Stimulated activated naive B cell treated with anti-CD40 and anti-IgM and Interleukin-4, amounts not matched to agents 10 μg/mL and 1 μg/mL and 100 μg/mL, for 72 hours (primary cell): ENCODE measurements at regions not wholly inside any gene's neighbourhood (a gene's known extent, or its start where the extent isn't known, plus 50 kb on each side); places are given as distances from the start of the nearest gene placed in this dataset.
"Not testable (repeated sequence)": the region's sequence is repeated elsewhere in the genome, so short reads cannot be mapped to it uniquely, and the experiment has no call there.

Experiments used
- ATAC-seq, 2 donors: fragments of 150-1000 bp; cut with Tn5 transposase; replicated peaks; 2 replicates each; pipeline ENCODE4 v1.10.0; 2021; ENCODE audit warnings: moderate library complexity in 1 of 2
- DNase-seq: peaks from one replicate; pipeline ENCODE4 v3.0.0; 2021
- H3K27ac Mint-ChIP-seq: one replicate; pipeline ENCODE4 v1.8.0; 2022; ENCODE audit warnings: mild to moderate bottlenecking, mixed read lengths
- H3K27me3 Mint-ChIP-seq, 2 donors: one replicate each; pipeline ENCODE4 v1.8.0; 2022; ENCODE audit warnings: mixed read lengths in 2 of 2
- H3K36me3 Mint-ChIP-seq, 2 donors: one replicate each; pipeline ENCODE4 v1.8.0; 2022; ENCODE audit warnings: mixed read lengths in 2 of 2, mild to moderate bottlenecking in 1 of 2
- H3K4me1 Mint-ChIP-seq, 2 donors: one replicate each; pipeline ENCODE4 v1.8.0; 2022; ENCODE audit warnings: mixed read lengths in 2 of 2, mild to moderate bottlenecking in 1 of 2
- H3K4me3 Mint-ChIP-seq, 2 donors: one replicate each; pipeline ENCODE4 v1.8.0; 2022; ENCODE audit warnings: mild to moderate bottlenecking in 2 of 2, mixed read lengths in 2 of 2, moderate library complexity in 1 of 2
- H3K9me3 Mint-ChIP-seq, 2 donors: one replicate each; pipeline ENCODE4 v1.8.0; 2022; ENCODE audit warnings: mixed read lengths in 2 of 2, mild to moderate bottlenecking in 1 of 2

GRCh38 chr2:72024451-72025175 lies 123.0 kb downstream of the CYP26B1 start:
- Mint-ChIP-seq H3K27ac (no peak overlapping the region), H3K9me3 (peaks cover 0 to 4% of the 10 kb centered on the region in 2 donors), H3K36me3 (no peaks in the 10 kb centered on the region), H3K4me3 (no peak overlapping the region), H3K27me3 (no peaks in the 10 kb centered on the region), H3K4me1 (no peaks in the 10 kb centered on the region)
- no peak for DNase-seq
- ATAC-seq, result no peak

- Mint-ChIP-seq H3K4me3 (no peak overlapping the region), H3K9me3 (peaks cover 0 to 4% of the 10 kb centered on the region in 2 donors), H3K27me3 (no peaks in the 10 kb centered on the region), H3K27ac (no peak overlapping the region), H3K36me3 (no peaks in the 10 kb centered on the region), H3K4me1 (no peaks in the 10 kb centered on the region)
- DNase-seq (no peak), ATAC-seq (no peak)
These were observed 123.8 kb downstream of the CYP26B1 start for GRCh38 chr2:72023678-72024390.

- H3K9me3 Mint-ChIP-seq, H3K4me3 Mint-ChIP-seq, H3K27me3 Mint-ChIP-seq, DNase-seq, H3K27ac Mint-ChIP-seq, H3K36me3 Mint-ChIP-seq, H3K4me1 Mint-ChIP-seq, ATAC-seq: not testable (repeated sequence)
These were observed 126.3 kb downstream of the CYP26B1 start for GRCh38 chr2:72021371-72021770.

- Mint-ChIP-seq H3K27ac (no peak overlapping the region), H3K9me3 (peaks cover 0 to 1% of the 10 kb centered on the region in 2 donors), H3K27me3 (no peaks in the 10 kb centered on the region), H3K4me1 (no peaks in the 10 kb centered on the region), H3K4me3 (no peak overlapping the region), H3K36me3 (no peaks in the 10 kb centered on the region)
- DNase-seq (no peak), ATAC-seq (no peak)
These were observed 132.4 kb downstream of the CYP26B1 start for GRCh38 chr2:72015266-72015665.

- no peak for DNase-seq
- H3K9me3 Mint-ChIP-seq, result peaks cover 0 to 1% of the 10 kb centered on the region in 2 donors
- no peak overlapping the region for H3K4me3 Mint-ChIP-seq
- ATAC-seq, result no peak
- H3K36me3 Mint-ChIP-seq, result no peaks in the 10 kb centered on the region
- H3K27me3 Mint-ChIP-seq, result no peaks in the 10 kb centered on the region
- no peak overlapping the region for H3K27ac Mint-ChIP-seq
- H3K4me1 Mint-ChIP-seq, result no peaks in the 10 kb centered on the region
These were observed 132.8 kb downstream of the CYP26B1 start for GRCh38 chr2:72014831-72015230.

DNA sequence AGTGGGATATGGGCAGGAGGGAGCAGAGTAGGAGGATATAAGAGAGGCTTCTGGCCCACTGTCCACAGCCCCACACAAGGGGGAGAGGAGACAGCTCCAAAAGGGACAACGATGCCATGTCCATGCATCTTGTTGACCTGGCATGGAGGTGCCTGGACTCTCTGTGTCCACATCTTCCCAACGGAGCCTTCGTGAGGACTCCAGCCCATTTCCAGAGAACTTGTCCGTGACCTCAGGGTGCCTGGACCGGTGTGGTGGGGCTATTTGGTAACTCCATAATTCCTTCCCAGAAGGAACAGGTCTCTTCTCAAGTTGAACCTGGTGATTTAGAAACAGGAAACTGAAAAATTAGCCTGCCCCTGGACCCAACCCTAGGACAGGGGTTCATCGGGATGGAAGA lies 133.9 kb downstream of the CYP26B1 start:
- Mint-ChIP-seq H3K36me3 (no peaks in the 10 kb centered on the region), H3K27me3 (no peaks in the 10 kb centered on the region), H3K9me3 (peaks cover 0 to 1% of the 10 kb centered on the region in 2 donors), H3K27ac (no peak overlapping the region), H3K4me1 (no peaks in the 10 kb centered on the region), H3K4me3 (no peak overlapping the region)
- no peak for ATAC-seq
- no peak for DNase-seq

DNA sequence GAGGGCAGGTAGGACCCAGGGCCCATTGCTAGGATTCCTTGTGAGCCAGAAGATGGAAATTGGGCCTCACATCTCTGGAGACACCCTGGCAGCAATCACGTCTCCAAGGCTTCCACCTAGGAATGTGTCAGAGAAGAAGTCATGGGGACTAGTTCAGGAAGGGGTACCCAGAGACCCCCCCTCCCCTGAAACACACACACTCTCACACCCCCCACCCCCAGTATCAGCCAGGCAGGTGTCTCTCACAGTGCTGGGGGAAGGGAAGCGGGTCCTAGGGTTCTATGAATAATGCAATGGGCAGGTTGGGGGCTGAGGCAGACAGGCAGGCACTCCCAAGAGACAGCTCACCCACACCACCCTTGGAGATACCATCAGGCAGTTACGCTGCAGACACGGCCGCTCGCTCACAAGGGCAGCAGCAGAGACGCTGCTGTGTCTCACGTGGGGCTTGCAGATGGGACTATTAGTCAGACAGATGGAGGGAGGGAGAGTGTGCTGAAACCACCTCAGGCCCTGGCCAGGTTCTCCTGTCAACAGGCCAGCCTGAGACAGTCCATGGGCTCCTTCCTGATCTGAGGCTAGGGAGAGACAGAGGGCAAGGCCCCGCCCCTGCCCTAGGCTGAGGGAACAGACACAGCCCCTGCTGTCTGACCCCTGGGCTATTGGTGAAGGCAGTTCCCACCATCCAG lies 134.6 kb downstream of the CYP26B1 start:
- no peak overlapping the region for H3K4me3 Mint-ChIP-seq
- H3K9me3 Mint-ChIP-seq, result peaks cover 0 to 1% of the 10 kb centered on the region in 2 donors
- no peaks in the 10 kb centered on the region for H3K36me3 Mint-ChIP-seq
- no peak overlapping the region for H3K27ac Mint-ChIP-seq
- no peak for ATAC-seq
- H3K4me1 Mint-ChIP-seq, result no peaks in the 10 kb centered on the region
- H3K27me3 Mint-ChIP-seq, result no peaks in the 10 kb centered on the region
- no peak for DNase-seq

- Mint-ChIP-seq H3K4me3 (no peak overlapping the region), H3K9me3 (peaks cover 0 to 1% of the 10 kb centered on the region in 2 donors), H3K27ac (no peak overlapping the region), H3K36me3 (no peaks in the 10 kb centered on the region), H3K27me3 (no peaks in the 10 kb centered on the region), H3K4me1 (no peaks in the 10 kb centered on the region)
- DNase-seq (no peak), ATAC-seq (no peak)
These were observed 135.9 kb downstream of the CYP26B1 start for GRCh38 chr2:72011791-72012190.

DNA sequence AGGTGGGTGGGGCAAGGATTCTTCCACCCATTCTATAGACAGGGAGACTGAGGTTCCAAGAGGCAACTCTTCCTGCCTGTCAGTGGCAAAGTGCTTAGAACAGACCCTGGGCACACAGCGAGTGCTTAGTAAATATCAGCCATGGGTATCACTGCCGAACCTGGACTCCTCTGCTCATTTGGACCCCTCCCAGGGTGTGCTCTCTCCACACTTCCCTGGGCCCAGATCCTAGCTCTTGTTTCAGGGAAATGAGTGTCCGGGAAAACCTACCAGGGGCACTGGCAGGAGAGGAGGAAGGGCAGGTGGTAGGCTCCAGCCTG lies 136.3 kb downstream of the CYP26B1 start:
- H3K36me3 Mint-ChIP-seq, result no peaks in the 10 kb centered on the region
- H3K27me3 Mint-ChIP-seq, result no peaks in the 10 kb centered on the region
- no peaks in the 10 kb centered on the region for H3K4me1 Mint-ChIP-seq
- DNase-seq, result no peak
- peaks cover 0 to 1% of the 10 kb centered on the region in 2 donors for H3K9me3 Mint-ChIP-seq
- H3K27ac Mint-ChIP-seq, result no peak overlapping the region
- H3K4me3 Mint-ChIP-seq, result no peak overlapping the region
- no peak for ATAC-seq

DNA sequence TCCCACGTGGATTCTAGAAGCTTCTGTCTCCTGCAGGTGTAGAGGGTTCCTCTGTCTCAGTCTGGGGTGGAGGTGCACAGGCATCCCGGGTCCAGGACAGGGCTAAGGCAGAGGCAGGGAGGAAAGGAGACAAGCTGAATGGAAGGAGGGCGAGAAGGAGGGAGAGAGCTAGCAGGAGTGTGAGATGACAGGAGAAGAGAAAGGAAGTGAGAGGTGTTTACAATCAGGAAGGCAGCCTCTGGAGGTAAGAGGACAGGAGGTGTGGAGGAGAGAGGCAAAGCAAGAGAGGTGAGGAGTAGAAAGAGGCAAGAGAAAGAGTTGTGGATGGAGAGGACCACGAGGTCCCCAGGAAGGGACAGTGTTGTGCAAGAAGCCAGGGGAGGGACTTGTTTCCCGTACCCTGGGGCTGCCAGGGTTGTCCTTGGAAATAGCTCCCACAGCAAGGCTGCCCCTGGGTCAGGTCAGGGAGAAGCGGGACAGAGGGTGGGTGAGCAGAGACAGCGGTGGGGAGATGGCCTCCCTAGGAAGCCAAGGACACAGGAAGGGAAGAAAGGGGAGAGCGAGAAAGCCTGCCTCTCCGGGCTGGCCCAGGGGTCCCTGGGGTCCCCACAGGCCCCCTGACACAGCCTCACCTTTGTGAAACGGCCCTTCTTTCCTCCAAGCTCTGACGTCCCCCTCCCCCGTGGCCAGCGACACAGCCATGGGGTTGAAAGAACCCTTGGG lies 136.9 kb downstream of the CYP26B1 start:
- Mint-ChIP-seq H3K36me3 (no peaks in the 10 kb centered on the region), H3K9me3 (peaks cover 0 to 1% of the 10 kb centered on the region in 2 donors), H3K4me3 (no peak overlapping the region), H3K27me3 (no peaks in the 10 kb centered on the region), H3K27ac (no peak overlapping the region), H3K4me1 (no peaks in the 10 kb centered on the region)
- DNase-seq, result no peak
- no peak for ATAC-seq

- no peaks in the 10 kb centered on the region for H3K4me1 Mint-ChIP-seq
- ATAC-seq (no peak), DNase-seq (no peak)
- H3K4me3 Mint-ChIP-seq, result no peak overlapping the region
- no peaks in the 10 kb centered on the region for H3K36me3 Mint-ChIP-seq
- peaks cover 0 to 3% of the 10 kb centered on the region in 2 donors for H3K27me3 Mint-ChIP-seq
- no peak overlapping the region for H3K27ac Mint-ChIP-seq
- H3K9me3 Mint-ChIP-seq, result no peaks in the 10 kb centered on the region
These were observed 139.1 kb downstream of the CYP26B1 start for GRCh38 chr2:72008608-72009007.

DNA sequence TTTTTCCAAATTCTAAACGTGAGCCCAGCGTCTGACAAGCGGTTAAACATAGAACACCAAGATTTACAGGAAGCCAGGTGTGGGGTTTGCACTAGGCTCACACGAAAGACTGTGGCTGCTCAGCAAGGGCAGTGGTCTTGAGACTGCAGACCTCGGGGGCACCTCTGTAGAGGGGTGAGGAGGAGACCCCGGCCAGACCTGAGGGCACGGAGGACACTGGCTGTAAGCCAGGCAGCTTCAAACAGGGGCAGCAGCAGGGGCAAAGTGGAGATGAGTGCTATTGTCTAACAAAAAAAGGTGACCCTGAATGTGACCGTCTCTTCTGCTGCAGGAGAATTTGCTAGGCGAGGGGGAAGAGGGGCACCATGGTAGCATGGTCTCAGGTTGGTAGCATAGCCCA lies 140.3 kb downstream of the CYP26B1 start:
- no peak overlapping the region for H3K4me3 Mint-ChIP-seq
- H3K9me3 Mint-ChIP-seq, result no peaks in the 10 kb centered on the region
- H3K4me1 Mint-ChIP-seq, result no peaks in the 10 kb centered on the region
- no peak for ATAC-seq
- no peaks in the 10 kb centered on the region for H3K36me3 Mint-ChIP-seq
- H3K27me3 Mint-ChIP-seq, result peaks cover 0 to 3% of the 10 kb centered on the region in 2 donors
- no peak overlapping the region for H3K27ac Mint-ChIP-seq
- no peak for DNase-seq

DNA sequence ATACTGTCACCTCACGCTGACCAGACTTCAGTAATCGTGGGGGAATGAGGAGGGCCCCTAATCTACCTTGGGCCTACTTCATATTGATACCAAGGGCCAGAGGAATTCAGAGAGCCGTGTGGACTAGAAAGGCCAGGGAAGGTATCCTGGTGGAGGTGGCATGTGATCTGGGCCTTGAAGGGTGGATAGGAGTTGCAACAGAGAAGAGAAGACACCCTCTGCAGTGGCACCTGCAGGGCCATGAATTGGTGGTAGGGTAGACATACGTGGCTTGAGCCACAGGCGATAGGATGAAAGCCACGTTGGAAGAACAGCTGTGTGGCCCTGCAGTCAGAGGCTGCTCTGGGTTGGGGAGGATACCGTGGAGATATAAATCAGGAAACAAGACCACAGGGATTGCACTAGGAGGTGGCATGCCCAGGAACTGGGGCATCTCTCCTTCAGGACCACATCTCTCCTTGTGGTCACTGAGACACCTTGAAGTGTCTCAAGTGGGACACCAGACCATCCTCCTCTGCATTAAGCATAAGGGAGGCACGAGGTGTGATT lies 141.4 kb downstream of the CYP26B1 start:
- no peaks in the 10 kb centered on the region for H3K4me1 Mint-ChIP-seq
- H3K27me3 Mint-ChIP-seq, result peaks cover 0 to 3% of the 10 kb centered on the region in 2 donors
- DNase-seq (no peak), ATAC-seq (no peak)
- no peak overlapping the region for H3K27ac Mint-ChIP-seq
- H3K36me3 Mint-ChIP-seq, result no peaks in the 10 kb centered on the region
- H3K4me3 Mint-ChIP-seq, result no peak overlapping the region
- no peaks in the 10 kb centered on the region for H3K9me3 Mint-ChIP-seq

DNA sequence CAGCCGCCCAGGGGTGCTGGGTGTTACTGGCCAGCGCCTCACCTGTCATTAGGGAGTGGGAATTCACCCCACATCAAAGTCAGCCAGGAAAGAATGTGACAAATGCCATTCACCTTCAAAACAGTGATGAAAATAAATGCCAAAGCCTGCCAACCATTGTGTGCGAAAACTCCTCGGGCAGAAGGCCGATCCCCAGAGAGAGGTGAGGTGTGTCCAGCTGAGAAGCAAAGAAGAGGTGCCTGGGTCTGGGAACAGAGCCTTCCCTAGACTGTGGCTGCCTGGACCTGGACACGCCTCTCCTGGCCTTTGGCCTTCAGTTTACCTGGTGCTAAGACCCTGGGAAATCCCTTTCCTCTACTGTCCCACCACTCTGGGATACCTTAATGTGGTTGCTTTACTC lies 142.7 kb downstream of the CYP26B1 start:
- peaks cover 0 to 7% of the 10 kb centered on the region in 2 donors for H3K27me3 Mint-ChIP-seq
- no peak overlapping the region for H3K4me3 Mint-ChIP-seq
- no peaks in the 10 kb centered on the region for H3K36me3 Mint-ChIP-seq

More for the DNA sequence above, 142.7 kb downstream of the CYP26B1 start:
- ATAC-seq, result no peak
- H3K9me3 Mint-ChIP-seq, result no peaks in the 10 kb centered on the region
- no peaks in the 10 kb centered on the region for H3K4me1 Mint-ChIP-seq
- DNase-seq, result no peak
- H3K27ac Mint-ChIP-seq, result no peak overlapping the region
